SK-N-SH treated with all-trans-retinoic acid at 6 μM for 48 hours (cell line): ENCODE measurements at regions not wholly inside any gene's neighbourhood (a gene's known extent, or its start where the extent isn't known, plus 50 kb on each side); places are given as distances from the start of the nearest gene placed in this dataset.

Source experiments
- ATAC-seq: fragments of 200-7000 bp; cut with Tn5 transposase; 3 replicates; pipeline ENCODE4 v1.9.1; 2020; ENCODE audit warnings: mild to moderate bottlenecking, moderate library complexity
- BACH2 ChIP-seq: fragments of 250-450 bp; sonication (Bioruptor Pico); IDR thresholded peaks from 2 replicates; pipeline ENCODE4 v1.9.0; 2021; ENCODE audit warnings: mild to moderate bottlenecking, borderline replicate concordance
- CSDC2 ChIP-seq: fragments of 250-450 bp; sonication (Bioruptor Pico); IDR thresholded peaks from 2 replicates; pipeline ENCODE4 v1.5.0; 2020; ENCODE audit warnings: mild to moderate bottlenecking, moderate library complexity
- CSRNP3 ChIP-seq: fragments of 250-450 bp; sonication (Bioruptor Pico); IDR thresholded peaks from 2 replicates; pipeline ENCODE4 v1.5.1; 2021; ENCODE audit warnings: mild to moderate bottlenecking, moderate library complexity
- GLIS3 ChIP-seq: fragments of 250-450 bp; sonication (Bioruptor Pico); IDR thresholded peaks from 2 replicates; pipeline ENCODE4 v1.5.0; 2020; ENCODE audit warnings: mild to moderate bottlenecking, moderate library complexity
- ISL1 ChIP-seq: fragments of 250-450 bp; sonication (Bioruptor Pico); IDR thresholded peaks from 2 replicates; pipeline ENCODE4 v2.1.2; 2022; ENCODE audit warnings: mild to moderate bottlenecking, moderate library complexity
- POU6F1 ChIP-seq: fragments of 250-450 bp; sonication (Bioruptor Pico); IDR thresholded peaks from 2 replicates; pipeline ENCODE4 v1.8.0; 2021; ENCODE audit warnings: low read depth, mild to moderate bottlenecking, moderate library complexity, borderline replicate concordance
- RARB ChIP-seq: fragments of 250-450 bp; sonication (Bioruptor Pico); IDR thresholded peaks from 2 replicates; pipeline ENCODE4 v1.8.0; 2021; ENCODE audit warnings: mild to moderate bottlenecking, moderate library complexity
- TCF4 ChIP-seq: fragments of 250-450 bp; sonication (Bioruptor Pico); IDR thresholded peaks from 2 replicates; pipeline ENCODE4 v1.8.0; 2021; ENCODE audit warnings: mild to moderate bottlenecking, moderate library complexity, borderline replicate concordance
- TOX ChIP-seq: fragments of 250-450 bp; sonication (Bioruptor Pico); IDR thresholded peaks from 2 replicates; pipeline ENCODE4 v1.8.0; 2021; ENCODE audit warnings: mild to moderate bottlenecking, moderate library complexity, borderline replicate concordance
- ZC3H10 ChIP-seq: fragments of 250-450 bp; sonication (Bioruptor Pico); IDR thresholded peaks from 2 replicates; pipeline ENCODE4 v1.5.1; 2021; ENCODE audit warnings: mild to moderate bottlenecking, moderate library complexity
- ZFP3 ChIP-seq: fragments of 250-450 bp; sonication (Bioruptor Pico); IDR thresholded peaks from 2 replicates; pipeline ENCODE4 v1.5.0; 2020; ENCODE audit warnings: mild to moderate bottlenecking, moderate library complexity
- ZFP30 ChIP-seq: fragments of 450-650 bp; formaldehyde crosslinking; IDR thresholded peaks from 2 replicates; pipeline ENCODE4 v1.5.0; 2022; ENCODE audit warnings: mild to moderate bottlenecking, moderate library complexity
- ZNF565 ChIP-seq: fragments of 450-650 bp; formaldehyde crosslinking; conservative IDR thresholded peaks from 2 replicates; pipeline ENCODE4 v1.5.0; 2020; ENCODE audit warnings: low read depth, mild to moderate bottlenecking, moderate library complexity
- ZNF8 ChIP-seq: fragments of 450-650 bp; formaldehyde crosslinking; IDR thresholded peaks from 2 replicates; pipeline ENCODE4 v1.5.0; 2020; ENCODE audit warnings: mild to moderate bottlenecking, moderate library complexity
- TF ChIP-seq, protein P1 (sequence below): fragments of 250-450 bp; sonication (Bioruptor Pico); IDR thresholded peaks from 2 replicates; pipeline ENCODE4 v1.5.0; 2020; ENCODE audit warnings: mild to moderate bottlenecking, moderate library complexity
- TF ChIP-seq, protein P2 (sequence below): fragments of 250-450 bp; sonication (Bioruptor Pico); IDR thresholded peaks from 2 replicates; pipeline ENCODE4 v1.5.1; 2020; ENCODE audit warnings: low read depth, mild to moderate bottlenecking, moderate library complexity

DNA sequence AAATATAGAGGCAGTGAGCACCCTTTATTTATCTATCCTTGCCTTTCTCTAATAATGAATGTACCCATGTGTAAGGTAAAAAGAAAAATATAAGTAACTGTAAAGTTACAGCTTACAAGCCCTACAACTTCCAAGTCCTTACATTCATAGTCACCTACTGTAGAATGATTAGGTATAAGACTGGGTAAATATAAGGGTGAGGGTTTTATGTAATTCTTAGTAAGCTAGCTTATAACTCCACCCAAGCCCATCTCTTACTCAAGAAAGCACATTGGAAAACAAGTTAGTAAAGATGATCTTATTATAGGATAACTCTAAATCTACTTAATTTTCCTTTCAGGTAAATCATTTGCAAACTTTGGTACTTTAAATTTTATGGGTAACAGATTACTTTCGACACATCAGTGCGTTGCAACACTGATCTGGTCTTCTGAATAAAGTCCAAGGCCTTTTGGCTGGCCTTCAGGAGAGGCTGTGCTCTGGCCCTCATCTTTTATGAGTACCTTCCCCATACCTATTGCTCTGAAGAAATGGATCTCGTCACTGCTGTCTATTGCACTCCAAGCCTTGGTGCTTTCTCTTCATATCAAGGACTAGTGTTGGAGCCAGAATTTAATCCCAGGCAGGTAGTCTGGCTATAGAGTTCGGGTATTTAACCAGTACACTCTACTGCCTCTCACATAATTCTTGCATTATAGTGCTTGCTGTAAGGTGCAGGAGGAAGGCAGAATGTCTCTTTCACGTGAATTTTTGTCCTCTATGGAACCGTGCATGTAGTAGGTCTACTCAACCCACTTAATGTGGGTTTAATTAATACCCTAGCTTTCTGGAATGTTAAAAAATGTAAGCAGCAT is 443.6 kb upstream of the AR start:
- TF ChIP-seq ZFP3 (no peak), TOX (no peak), TCF4 (CRISPR knock-in tag) (no peak), CSDC2 (CRISPR knock-in tag) (no peak), ZNF8 (CRISPR knock-in tag) (no peak), ZC3H10 (CRISPR knock-in tag) (no peak), BACH2 (CRISPR knock-in tag) (no peak), GLIS3 (CRISPR knock-in tag) (no peak), ISL1 (no peak), CSRNP3 (no peak), ZFP30 (CRISPR knock-in tag) (no peak)
- TF ChIP-seq, protein P1, sequence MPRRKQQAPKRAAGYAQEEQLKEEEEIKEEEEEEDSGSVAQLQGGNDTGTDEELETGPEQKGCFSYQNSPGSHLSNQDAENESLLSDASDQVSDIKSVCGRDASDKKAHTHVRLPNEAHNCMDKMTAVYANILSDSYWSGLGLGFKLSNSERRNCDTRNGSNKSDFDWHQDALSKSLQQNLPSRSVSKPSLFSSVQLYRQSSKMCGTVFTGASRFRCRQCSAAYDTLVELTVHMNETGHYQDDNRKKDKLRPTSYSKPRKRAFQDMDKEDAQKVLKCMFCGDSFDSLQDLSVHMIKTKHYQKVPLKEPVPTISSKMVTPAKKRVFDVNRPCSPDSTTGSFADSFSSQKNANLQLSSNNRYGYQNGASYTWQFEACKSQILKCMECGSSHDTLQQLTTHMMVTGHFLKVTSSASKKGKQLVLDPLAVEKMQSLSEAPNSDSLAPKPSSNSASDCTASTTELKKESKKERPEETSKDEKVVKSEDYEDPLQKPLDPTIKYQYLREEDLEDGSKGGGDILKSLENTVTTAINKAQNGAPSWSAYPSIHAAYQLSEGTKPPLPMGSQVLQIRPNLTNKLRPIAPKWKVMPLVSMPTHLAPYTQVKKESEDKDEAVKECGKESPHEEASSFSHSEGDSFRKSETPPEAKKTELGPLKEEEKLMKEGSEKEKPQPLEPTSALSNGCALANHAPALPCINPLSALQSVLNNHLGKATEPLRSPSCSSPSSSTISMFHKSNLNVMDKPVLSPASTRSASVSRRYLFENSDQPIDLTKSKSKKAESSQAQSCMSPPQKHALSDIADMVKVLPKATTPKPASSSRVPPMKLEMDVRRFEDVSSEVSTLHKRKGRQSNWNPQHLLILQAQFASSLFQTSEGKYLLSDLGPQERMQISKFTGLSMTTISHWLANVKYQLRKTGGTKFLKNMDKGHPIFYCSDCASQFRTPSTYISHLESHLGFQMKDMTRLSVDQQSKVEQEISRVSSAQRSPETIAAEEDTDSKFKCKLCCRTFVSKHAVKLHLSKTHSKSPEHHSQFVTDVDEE, result no peak
- TF ChIP-seq, protein P2, sequence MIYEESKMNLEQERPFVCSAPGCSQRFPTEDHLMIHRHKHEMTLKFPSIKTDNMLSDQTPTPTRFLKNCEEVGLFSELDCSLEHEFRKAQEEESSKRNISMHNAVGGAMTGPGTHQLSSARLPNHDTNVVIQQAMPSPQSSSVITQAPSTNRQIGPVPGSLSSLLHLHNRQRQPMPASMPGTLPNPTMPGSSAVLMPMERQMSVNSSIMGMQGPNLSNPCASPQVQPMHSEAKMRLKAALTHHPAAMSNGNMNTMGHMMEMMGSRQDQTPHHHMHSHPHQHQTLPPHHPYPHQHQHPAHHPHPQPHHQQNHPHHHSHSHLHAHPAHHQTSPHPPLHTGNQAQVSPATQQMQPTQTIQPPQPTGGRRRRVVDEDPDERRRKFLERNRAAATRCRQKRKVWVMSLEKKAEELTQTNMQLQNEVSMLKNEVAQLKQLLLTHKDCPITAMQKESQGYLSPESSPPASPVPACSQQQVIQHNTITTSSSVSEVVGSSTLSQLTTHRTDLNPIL (CRISPR knock-in tag), result no peak
- no peak for ATAC-seq

- no peak for ATAC-seq
- TF ChIP-seq GLIS3 (CRISPR knock-in tag), result no peak
- no peak for TF ChIP-seq RARB (CRISPR knock-in tag)
- no peak for TF ChIP-seq ZNF8 (CRISPR knock-in tag)
- TF ChIP-seq ISL1, result no peak
- no peak for TF ChIP-seq ZFP3
- no peak for TF ChIP-seq TCF4 (CRISPR knock-in tag)
These were observed 449.8 kb upstream of the AR start for GRCh38 chrX:67094061-67094460.

- TF ChIP-seq RARB (CRISPR knock-in tag) (no peak), CSRNP3 (no peak)
- no peak for ATAC-seq
These were observed 411.9 kb upstream of the EDA2R start for GRCh38 chrX:67050760-67051159.

- no peak for TF ChIP-seq GLIS3 (CRISPR knock-in tag)
- ATAC-seq, result no peak
These were observed 406.0 kb upstream of the EDA2R start for GRCh38 chrX:67044866-67045265.

- no peak for TF ChIP-seq ZFP3
- TF ChIP-seq CSRNP3, result no peak
- no peak for TF ChIP-seq ZFP30 (CRISPR knock-in tag)
- no peak for TF ChIP-seq ZNF565 (CRISPR knock-in tag)
- TF ChIP-seq BACH2 (CRISPR knock-in tag), result no peak
- TF ChIP-seq GLIS3 (CRISPR knock-in tag), result no peak
- TF ChIP-seq POU6F1 (CRISPR knock-in tag), result no peak
- no peak for ATAC-seq
These were observed 405.3 kb upstream of the EDA2R start for GRCh38 chrX:67044029-67044653.
